Ecto neural progenitor cell (in vitro differentiated cells): ENCODE measurements at regions not wholly inside any gene's neighbourhood (a gene's known extent, or its start where the extent isn't known, plus 50 kb on each side); places are given as distances from the start of the nearest gene placed in this dataset.

Source experiments
- DNase-seq: peaks from one replicate; pipeline ENCODE4 v3.0.0-alpha.2; 2018; ENCODE audit warnings: low spot score

DNA sequence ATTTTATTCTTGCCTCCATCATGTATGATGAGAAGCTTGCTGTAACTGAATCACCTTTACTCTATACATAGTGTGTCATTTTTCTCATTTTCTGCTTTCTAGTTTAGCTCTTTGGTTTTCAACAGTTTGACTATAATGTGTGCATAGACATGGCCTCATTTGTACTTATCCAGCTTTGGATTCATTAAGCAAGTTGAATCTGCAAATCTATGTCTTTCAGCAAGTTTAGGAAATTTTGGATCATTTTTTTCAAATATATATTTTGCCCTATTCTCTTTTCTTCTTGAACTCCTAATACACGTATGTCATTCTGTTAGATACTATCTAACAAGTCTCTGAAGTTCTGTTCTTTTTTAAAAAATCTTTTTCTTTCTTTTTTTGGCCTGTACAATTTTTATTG, 57.8 kb downstream of the PRLHR start:
- DNase-seq, result no peak

DNA sequence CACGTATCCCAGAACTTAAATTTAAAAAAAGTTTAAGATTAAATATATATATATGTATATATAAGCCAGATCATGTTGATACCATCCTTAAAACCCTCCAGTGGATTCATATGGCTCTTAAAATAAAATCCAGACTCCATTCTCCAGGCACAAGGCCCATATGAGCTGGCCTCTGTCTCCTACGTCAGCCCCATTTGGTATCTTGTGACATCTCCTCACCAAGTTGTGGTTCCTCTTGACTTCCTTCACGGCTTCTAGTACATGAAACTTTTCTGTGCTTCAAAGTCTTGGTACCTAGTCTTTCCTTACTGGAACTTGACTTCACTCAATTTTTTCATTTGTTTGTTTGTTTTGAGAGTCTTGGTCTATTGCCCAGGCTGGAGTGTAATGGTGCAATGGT, 61.3 kb downstream of the PRLHR start:
- DNase-seq, result no peak

DNA sequence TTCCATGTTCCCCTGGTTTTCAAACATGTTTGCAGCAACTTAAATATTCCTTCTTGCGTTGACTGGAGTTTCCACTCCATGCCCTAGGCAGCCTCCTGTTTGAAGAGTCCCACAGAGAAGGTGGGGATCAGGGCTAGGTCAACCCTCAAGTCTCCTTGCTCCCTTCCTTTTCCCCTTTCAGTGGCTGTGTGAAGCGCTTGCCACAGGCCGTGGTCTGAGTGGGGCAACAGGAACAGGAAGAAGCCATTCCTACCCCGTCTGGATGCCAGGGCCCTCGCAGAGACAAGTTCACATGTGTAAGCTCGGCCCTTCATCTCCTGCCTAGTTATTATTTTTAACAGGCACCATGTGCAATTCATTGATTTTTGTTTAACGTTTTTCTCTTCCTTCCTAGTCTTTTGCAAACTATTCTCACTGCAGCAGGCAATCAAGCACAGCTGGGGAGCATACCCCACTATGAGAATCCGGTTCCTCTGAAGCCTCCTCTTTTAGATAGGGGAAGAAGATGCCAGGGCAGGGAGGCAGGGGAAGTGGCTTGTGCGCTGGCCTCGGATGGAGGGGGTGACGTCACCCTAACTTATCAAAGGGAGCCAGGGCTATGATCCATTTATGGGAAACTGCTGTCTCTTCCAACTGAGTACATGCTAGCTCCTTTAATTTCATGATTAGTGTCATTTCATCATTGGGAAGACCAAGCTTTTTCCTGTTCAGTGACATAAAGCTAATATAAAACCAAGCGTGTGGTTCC, 64.2 kb downstream of the PRLHR start:
- DNase-seq, result no peak

DNA sequence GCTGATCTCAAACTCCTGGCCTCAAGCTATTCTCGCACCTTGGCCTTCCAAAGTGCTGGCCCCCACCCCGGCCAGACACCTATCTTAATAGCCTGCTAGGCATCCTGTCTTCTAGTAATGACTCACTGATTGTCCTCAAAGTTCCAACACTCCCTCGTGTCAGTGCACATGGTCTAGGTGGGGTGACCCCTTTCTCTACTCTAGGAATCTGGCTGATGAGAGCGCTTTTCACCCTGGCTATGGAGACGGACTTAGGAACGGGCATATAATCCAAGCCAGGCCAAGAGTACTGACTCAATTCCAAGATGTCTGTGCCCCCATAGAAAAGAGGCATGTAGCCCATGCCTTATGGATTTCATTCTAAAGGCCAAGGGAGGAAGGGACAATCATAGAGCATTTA, 67.0 kb downstream of the PRLHR start:
- DNase-seq, result no peak

DNA sequence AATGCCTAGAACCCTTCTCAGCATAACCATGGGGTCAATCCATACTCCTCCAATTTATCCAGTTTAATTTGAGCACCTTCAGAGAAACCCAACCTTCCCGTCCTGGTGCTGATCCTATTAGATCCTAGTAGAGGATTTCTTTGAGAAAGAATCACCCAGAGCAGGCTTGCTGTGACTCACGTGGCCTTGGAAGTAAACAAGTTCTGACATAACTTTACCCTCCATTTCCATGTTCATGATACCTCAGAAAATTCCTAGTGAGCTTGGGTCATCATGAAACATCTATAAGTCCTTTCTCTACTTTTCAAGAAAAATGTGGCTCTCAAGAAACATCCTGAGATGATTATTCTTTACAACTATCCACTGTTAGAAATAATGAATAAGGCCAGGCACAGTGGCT, 71.7 kb downstream of the PRLHR start:
- DNase-seq, result no peak

DNA sequence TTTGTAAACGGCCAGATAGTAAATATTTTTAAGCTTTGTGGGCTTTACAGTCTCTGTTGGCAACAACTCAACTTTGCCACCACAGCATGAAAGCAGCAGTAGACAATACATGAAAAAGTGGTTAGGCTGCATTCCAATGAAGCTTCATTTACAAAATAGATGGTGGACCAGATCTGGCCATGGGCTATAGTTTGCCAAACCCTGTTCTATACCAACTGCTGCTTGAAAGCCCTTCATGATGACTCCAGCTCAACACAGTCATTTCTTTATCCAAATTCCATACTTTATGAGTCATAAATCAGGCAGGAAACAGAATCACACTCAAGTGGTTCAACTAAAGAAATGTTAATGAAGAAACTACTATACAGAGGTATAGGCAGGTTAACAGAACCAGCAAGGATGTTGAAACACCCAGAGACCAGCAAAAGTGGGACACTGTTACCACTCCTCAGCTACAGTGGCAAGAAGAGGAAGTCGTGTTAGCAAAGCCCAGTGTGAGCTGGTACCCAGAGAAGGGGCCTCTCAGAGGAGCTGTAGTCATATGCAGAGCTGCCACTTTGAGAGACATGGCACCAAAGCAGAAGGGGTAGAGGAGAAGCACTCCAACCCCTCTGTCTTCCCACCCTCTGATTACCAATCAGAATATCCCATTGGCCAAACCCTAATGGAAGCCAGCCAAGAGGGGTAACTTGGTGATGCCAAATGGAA, 72.5 kb downstream of the PRLHR start:
- peak; percentile 17 for DNase-seq

DNA sequence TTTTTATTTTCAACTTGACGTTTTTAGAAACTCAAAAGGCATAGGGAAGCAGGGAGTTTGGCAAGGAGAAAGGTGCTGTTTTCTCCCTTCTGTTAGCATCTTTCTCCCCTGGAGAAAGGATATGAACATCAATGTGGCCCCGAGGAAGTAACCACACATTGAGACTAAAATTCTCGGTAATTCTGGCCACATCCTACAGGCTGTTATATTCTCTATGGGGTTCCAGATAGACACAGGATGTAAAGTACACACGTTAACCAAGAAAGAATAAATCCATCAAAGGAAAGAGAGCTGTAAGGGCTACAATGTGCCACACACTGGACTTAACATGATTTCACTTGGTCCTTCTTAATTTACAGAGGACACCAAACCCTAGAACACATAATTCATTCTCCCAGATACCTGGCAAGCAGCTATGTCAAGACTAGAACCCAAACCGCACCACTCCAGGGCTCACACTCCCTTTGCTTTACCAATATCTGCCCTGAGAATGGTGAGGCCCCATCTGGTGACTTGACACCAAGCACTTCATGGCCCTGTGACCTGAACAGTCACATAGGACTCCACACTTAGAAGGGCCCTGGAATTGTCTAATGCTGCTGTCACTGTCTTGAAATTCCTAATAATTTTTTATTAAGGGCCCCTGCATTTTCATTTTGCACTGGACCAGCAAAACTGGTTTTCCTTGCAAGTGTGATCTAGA, 73.9 kb downstream of the PRLHR start:
- DNase-seq, result peak; percentile 0

DNA sequence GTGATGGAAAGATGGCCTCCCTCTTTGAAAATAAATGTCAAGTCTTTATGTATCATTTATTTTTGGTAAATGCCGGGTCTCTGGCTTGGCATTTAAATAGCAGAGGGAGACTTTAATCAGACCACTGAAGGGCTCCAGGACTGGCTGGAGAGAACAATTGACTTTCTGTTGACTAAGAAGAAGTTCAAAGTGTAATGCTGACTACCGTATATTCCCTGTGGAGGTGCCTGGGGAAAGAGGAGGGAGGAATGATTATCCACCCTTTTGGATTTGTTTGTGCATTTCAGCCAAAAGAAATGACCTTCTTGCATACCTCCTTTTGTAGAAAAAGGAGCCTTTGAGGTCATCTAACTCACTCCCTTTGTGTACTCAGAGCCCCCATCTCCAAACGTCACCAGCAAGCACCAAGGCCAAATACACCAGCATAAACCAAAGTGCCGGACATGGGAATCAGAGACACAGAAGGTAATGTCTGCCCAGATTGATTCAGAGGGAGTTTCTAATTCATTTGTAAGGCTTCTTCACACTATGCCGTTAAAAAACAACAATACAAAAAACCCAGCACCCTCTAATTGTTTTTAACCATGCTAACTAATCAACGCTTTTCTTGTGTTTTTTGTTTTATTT, 75.2 kb downstream of the PRLHR start:
- peak; percentile 5 for DNase-seq

DNA sequence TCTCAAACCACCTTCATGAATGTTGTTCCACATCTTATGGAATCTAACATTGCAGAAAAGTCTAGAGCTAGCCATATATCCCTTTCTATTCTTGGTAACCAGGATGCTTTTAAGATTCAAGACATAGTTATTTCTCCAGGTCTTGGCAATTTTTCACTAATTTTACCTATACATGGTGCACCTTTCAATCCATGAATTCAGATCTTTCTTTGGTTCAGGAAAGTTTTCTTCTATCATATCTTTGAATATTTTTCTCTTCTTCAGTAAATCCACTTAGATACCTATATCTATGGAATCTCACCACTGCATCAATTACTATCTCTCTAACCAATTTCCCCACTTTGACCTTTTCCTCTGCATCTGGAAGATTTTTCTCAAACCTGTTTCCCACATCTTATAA, 77.4 kb downstream of the PRLHR start:
- DNase-seq, result no peak

DNA sequence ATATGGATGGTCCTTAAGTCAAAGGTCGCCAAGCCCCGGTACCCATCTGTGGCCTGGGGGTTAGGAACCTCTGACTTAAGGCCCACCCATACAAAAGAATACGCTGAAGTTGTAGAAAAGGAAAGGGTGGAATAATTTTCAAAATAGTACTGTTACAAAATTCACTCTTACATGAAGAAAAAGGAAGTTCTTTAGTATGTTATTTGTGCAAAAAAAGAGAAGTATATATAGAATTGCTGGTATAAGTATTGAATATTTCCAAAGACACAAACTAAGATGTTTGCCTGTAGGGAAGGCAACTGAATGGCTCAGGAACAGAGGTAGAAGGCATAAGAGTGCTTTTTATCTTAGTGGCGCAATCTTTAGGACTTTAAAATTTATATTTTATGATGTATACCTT, 78.7 kb downstream of the PRLHR start:
- DNase-seq, result no peak

DNA sequence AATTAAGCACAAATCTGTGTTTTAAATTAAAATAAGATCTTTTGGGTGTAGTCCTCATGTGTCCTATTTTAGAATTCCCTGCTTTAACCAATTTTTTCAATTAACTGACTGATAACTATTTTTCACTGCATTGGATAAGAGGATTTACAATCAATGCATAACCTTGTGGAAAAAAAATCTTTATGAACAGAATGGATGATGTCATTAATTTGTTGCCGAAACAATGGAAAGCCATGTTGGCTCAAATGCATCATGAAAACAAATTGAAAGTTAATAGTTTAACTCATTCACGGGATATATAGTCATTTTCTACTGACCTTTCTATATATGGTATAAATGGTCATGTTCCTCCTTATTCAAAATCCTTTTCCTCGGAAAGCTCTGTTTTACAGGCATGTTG, 82.3 kb downstream of the PRLHR start:
- no peak for DNase-seq

DNA sequence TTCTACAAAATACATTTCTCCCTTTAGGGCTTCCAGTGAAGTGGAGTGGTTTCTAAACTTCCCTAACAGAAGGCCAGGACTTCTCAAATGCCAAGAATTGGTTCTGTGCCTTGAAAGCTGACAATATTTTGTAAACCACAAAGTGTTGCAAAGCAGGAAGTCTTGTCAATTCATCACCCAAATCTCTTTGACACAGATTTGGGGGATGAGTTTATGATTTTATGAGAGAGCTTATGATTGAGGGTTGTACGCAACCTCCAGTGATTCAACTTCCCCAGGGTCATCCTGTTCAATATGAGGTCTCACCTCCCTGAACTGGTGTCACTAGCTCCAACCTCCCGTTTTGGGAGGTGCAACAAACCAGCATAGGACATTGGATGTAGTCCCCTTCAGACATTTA, 83.7 kb downstream of the PRLHR start:
- peak; percentile 15 for DNase-seq

DNA sequence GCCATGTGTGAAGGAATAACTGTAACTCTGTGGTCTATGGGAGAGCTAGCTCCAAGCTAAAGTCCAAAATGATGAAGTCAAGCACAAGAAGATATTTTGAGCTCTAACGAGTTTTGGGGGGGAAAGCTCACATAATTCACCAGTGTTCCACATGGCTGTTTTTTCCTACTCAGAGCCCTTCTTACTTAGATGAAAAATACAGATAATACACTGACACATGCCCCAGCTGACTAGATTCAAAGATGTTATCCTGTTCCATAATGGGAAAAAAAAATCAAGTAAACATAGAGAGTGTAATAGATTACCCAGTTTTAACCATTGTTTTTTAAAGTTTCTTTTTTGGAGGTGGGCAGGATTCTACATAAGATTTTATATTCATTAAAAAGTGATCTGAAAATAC, 86.6 kb downstream of the PRLHR start:
- DNase-seq, result no peak

DNA sequence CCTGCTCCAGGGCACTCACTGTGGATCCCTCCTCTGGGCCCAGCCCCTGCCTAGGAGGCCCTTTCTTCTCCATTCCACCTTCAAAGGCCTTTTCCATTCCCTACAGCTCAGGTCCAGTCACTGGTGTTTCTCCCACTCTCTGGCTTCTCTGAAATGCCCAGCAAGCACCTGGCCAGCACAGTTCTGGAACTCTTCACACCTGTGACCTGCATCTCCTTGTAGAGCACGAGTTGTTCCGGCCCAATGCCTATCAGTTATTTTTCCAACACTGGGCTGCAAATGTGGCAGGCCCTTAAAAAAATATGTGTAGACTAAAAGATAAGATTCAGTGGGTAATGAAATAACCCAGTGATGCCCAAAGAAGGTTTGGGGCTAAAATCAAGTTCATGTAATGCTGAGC, 87.1 kb downstream of the PRLHR start:
- DNase-seq, result no peak

DNA sequence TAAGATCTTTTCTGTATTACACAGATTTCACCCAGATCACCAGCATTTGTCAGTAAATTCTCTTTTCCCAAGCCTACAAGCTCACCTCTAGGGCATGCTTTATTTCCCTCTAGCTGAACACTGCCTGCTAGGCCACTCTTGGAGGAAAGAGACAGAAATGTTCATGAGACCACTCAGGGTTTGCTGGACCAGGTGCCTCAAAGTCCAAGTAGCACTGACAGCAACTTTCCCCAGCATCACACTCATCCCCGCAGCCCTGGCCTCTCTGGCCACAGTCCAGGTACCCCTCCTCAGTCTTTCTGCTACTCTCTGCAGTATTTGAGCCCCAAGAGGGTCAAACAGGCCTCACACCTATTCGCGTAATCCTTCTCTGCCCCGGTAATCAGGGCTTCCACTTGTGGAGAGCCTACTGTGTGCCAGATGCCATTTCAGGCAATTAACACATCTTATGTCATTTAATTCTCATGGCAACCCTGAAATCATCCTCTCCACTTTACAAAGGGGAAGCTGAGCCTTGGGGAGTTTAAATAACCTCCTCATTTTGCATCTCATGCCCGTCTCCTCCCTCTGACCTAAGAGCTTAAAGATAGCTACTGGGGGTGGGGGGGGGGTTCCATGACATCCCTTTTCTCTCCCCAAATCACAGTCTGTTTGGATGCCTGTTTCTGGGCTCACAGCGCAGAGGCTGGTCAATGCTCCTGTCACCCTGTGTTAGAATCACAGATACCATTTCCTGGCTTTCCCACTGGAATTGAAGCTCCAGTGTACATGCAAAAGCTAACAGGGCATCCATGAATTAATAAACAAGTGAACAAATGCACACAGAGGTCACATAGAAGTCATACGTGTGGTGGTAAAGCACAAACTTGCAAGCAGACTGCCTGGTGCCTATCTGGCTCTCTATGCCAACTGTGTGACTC, 88.5 kb downstream of the PRLHR start:
- no peak for DNase-seq

DNA sequence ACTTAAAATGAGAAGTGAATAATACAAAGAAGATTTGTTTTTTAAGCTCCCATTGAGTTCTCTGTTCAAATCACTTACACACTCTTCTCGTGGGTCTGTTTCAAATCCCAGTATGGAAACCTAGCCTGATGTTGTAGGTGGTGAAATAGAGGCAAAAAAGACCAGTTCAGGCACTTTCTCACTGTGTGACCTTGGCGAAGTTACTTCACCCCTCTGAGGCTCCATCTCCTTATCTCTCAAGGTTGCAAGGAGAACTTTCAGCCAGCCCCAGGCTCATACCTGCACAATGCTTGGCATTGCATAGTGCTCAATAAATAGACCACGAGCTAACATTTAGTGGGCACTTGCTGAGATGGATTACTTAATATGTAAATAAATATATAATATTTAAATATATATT, 90.1 kb downstream of the PRLHR start:
- DNase-seq, result no peak

DNA sequence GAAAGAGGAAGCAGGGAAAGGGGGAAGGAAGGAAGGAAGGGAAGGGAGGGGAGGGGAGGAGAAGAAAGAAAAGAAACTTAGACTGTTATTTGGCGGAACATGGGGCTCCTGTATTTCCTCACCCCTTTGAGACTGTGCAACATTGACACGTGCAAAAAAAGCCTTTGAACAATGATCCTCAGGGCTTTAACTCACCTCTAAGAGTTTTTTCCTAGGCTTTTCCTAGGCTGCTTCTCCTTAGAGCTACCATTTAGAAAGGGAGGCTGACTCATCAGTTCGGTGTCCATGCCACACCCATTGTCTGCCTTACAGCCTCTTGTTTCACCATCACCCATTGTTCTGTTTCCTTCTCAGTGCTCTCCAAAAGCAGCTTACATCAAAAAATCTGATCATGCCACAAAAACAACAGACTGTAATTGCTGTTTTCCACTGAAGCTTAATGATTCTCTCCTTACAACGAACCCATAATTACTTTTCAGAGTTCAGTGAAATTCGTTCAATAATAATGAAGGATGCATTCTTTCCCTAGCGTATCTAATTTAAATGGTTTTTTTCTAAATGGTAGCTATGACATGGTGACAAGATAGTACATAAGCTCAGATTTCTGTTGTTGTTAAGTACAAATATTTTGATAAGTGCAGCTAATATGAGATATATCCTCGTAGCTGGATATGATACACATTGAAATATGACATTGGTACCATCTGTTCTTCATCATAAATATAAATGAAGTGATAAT, 90.8 kb downstream of the PRLHR start:
- DNase-seq, result no peak

DNA sequence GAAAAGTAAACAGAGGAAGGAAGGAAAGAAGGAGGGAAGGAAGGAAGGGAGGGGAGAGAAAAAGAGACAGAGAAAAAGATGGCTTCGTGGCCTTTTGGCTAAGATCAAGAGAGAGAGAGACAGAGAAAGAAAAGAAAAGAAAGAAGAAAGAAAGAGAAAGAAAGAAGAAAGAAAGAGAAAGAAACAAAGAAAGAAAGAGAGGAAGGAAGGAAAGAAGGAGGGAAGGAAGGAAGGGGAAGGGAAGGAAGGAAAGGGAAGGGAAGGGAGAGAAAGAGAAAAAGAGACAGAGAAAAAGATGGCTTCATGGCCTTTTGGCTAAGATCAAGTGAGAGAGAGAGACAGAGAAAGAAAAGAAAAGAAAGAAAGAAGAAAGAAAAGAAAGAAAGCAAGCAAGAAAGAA, 91.4 kb downstream of the PRLHR start:
- no peak for DNase-seq

DNA sequence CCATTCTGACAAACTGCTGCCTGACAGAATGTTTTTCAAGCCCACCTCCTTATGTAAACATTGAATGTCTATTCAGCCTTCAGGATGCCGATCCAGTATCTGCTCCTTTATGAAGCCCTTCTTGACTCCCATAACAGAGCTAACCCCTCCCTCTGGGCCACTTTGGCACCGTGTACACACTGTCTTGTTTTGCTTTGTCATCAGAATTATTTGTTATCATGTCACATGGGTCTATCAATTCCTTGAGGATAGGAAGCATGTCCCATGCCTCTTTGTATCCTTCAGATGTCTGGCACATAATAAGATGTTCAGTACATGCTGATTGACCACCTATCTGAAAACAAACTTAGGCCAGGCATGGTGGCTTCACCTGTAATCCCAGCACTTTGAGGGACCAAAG, 92.3 kb downstream of the PRLHR start:
- no peak for DNase-seq

DNA sequence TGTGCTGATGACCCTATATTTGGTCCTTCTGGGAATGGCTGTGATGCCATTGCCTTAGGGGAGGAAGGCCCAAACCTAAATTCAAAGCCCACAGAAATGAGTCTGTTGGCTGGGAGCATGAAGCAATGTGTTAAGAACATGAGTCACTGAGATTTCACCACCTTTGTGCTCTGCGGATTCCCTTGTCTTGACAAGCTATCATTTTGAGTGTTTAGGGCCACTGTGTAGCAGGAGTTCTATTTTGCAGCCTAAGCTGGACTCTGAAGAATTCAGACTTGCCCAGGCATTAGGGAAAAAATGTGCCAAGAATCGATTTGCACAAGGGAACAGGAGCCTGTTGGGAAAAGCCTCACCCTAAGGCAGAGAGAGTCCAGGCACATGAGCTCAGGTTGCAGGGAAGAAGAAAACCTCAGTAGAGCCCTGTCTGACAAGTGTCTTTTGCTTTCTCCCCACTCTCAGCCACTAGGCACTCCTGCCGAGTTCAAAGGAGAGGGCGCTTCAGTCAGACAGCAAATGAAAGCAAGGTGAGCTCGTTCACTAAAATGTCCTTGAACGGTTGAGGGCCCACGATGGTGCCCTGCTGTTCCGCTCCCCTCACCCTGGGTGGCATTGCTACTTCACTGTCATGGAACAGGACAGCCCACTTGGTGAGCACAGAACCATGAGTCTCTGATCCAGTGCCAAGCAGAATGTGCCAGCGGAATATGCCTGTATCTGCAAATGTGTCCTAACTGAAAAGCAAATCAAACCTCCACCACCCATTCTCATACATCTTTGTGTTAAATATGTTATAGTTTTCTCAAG, 93.6 kb downstream of the PRLHR start:
- no peak for DNase-seq
